H1 (cell line): ENCODE measurements at regions not wholly inside any gene's neighbourhood (a gene's known extent, or its start where the extent isn't known, plus 50 kb on each side); places are given as distances from the start of the nearest gene placed in this dataset.

Source experiments
- FOSL1 ChIP-seq: IDR thresholded peaks from 2 replicates; pipeline ENCODE4 v1.6.1; 2011; ENCODE audit warnings: mild to moderate bottlenecking, low read depth, low read length, moderate library complexity; ENCODE audit not compliant: insufficient read depth
- GABPA ChIP-seq: IDR thresholded peaks from 2 replicates; pipeline ENCODE4 v1.6.1; 2011; ENCODE audit warnings: mild to moderate bottlenecking, low read length, moderate library complexity, borderline replicate concordance; ENCODE audit not compliant: insufficient read depth
- NANOG ChIP-seq: IDR thresholded peaks from 2 replicates; pipeline ENCODE4 v1.6.1; 2011; ENCODE audit warnings: low read length, low read depth, mild to moderate bottlenecking, inconsistent platforms; ENCODE audit not compliant: insufficient read depth, poor library complexity, severe bottlenecking
- PHF8 ChIP-seq: fragments of 200-600 bp; sonication (generic); conservative IDR thresholded peaks from 2 replicates; pipeline ENCODE4 v1.7.1; 2012; ENCODE audit warnings: low read depth, mild to moderate bottlenecking, inconsistent platforms, low read length, moderate library complexity
- TF ChIP-seq, protein P1 (sequence below): fragments of 300-600 bp; sonication (generic); IDR thresholded peaks from 2 replicates; pipeline ENCODE4 v1.7.1; 2012; ENCODE audit warnings: low read length, moderate library complexity, mild to moderate bottlenecking, inconsistent platforms; ENCODE audit not compliant: insufficient replicate concordance

DNA sequence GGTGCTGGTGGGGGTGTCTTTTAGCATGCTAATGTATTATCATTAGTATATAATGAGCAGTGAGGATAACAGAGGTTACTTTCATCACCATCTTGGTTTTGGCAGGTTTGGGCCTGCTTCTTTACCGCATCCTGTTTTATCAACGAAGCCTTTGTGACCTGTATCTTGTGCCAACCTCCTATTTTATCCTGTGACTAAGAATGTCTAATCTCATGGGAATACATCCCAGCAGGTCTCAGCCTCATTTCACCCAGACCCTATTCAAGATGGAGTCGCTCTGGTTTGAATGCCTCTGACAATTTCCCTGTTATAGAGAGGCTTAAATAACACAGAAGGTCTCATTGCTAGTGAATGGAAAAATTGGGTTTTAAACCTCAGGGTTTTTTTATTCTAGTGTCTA, 300.8 kb upstream of the PROX1 start (continued):
- TF ChIP-seq, protein P1, sequence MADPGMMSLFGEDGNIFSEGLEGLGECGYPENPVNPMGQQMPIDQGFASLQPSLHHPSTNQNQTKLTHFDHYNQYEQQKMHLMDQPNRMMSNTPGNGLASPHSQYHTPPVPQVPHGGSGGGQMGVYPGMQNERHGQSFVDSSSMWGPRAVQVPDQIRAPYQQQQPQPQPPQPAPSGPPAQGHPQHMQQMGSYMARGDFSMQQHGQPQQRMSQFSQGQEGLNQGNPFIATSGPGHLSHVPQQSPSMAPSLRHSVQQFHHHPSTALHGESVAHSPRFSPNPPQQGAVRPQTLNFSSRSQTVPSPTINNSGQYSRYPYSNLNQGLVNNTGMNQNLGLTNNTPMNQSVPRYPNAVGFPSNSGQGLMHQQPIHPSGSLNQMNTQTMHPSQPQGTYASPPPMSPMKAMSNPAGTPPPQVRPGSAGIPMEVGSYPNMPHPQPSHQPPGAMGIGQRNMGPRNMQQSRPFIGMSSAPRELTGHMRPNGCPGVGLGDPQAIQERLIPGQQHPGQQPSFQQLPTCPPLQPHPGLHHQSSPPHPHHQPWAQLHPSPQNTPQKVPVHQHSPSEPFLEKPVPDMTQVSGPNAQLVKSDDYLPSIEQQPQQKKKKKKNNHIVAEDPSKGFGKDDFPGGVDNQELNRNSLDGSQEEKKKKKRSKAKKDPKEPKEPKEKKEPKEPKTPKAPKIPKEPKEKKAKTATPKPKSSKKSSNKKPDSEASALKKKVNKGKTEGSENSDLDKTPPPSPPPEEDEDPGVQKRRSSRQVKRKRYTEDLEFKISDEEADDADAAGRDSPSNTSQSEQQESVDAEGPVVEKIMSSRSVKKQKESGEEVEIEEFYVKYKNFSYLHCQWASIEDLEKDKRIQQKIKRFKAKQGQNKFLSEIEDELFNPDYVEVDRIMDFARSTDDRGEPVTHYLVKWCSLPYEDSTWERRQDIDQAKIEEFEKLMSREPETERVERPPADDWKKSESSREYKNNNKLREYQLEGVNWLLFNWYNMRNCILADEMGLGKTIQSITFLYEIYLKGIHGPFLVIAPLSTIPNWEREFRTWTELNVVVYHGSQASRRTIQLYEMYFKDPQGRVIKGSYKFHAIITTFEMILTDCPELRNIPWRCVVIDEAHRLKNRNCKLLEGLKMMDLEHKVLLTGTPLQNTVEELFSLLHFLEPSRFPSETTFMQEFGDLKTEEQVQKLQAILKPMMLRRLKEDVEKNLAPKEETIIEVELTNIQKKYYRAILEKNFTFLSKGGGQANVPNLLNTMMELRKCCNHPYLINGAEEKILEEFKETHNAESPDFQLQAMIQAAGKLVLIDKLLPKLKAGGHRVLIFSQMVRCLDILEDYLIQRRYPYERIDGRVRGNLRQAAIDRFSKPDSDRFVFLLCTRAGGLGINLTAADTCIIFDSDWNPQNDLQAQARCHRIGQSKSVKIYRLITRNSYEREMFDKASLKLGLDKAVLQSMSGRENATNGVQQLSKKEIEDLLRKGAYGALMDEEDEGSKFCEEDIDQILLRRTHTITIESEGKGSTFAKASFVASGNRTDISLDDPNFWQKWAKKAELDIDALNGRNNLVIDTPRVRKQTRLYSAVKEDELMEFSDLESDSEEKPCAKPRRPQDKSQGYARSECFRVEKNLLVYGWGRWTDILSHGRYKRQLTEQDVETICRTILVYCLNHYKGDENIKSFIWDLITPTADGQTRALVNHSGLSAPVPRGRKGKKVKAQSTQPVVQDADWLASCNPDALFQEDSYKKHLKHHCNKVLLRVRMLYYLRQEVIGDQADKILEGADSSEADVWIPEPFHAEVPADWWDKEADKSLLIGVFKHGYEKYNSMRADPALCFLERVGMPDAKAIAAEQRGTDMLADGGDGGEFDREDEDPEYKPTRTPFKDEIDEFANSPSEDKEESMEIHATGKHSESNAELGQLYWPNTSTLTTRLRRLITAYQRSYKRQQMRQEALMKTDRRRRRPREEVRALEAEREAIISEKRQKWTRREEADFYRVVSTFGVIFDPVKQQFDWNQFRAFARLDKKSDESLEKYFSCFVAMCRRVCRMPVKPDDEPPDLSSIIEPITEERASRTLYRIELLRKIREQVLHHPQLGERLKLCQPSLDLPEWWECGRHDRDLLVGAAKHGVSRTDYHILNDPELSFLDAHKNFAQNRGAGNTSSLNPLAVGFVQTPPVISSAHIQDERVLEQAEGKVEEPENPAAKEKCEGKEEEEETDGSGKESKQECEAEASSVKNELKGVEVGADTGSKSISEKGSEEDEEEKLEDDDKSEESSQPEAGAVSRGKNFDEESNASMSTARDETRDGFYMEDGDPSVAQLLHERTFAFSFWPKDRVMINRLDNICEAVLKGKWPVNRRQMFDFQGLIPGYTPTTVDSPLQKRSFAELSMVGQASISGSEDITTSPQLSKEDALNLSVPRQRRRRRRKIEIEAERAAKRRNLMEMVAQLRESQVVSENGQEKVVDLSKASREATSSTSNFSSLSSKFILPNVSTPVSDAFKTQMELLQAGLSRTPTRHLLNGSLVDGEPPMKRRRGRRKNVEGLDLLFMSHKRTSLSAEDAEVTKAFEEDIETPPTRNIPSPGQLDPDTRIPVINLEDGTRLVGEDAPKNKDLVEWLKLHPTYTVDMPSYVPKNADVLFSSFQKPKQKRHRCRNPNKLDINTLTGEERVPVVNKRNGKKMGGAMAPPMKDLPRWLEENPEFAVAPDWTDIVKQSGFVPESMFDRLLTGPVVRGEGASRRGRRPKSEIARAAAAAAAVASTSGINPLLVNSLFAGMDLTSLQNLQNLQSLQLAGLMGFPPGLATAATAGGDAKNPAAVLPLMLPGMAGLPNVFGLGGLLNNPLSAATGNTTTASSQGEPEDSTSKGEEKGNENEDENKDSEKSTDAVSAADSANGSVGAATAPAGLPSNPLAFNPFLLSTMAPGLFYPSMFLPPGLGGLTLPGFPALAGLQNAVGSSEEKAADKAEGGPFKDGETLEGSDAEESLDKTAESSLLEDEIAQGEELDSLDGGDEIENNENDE = no peak
- TF ChIP-seq FOSL1 (no peak), GABPA (no peak), NANOG (no peak), PHF8 (no peak)
- TF ChIP-seq, all 59 proteins: peak for 0
